ENCODE measurements at regions not wholly inside any gene's neighbourhood (a gene's known extent, or its start where the extent isn't known, plus 50 kb on each side); places are given as distances from the start of the nearest gene placed in this dataset.

DNA sequence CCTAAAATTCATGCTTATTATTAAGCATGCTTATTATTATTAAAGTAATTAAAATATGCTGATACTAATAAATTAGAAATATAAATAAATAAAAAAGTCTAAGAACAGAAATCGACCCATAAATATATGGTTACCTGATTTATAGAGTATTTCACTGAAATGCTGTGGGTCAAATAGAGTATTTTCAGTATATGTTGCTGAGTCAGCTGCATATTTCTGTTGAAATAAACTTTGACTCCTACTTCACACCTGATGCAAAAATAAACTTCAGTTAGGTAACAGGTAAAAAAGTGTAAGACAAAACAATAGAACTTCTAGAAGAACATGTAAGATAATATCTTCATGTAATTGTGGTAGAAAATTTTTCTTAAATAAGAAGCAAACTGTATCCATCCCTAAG lies 967.9 kb downstream of the TRHDE start:
- Histone ChIP-seq H3K27ac (no peak overlapping the region), H3K36me3 (no peaks in the 10 kb centered on the region), H3K9me3 (no peaks in the 10 kb centered on the region), H3K4me1 (no peaks in the 10 kb centered on the region), H3K27me3 (no peaks in the 10 kb centered on the region), H3K4me3 (no peak overlapping the region)
- ATAC-seq (no peak), DNase-seq (no peak)
- intact Hi-C loops (cut with DNase I), result no loop called here
- WGBS (ENCODE audit: insufficient coverage, low coverage, low lambda C conversion rate, missing lambda C conversion rate), result 59% methylated on average over 1 of the region's 1 CpG
- TF ChIP-seq, protein P1, sequence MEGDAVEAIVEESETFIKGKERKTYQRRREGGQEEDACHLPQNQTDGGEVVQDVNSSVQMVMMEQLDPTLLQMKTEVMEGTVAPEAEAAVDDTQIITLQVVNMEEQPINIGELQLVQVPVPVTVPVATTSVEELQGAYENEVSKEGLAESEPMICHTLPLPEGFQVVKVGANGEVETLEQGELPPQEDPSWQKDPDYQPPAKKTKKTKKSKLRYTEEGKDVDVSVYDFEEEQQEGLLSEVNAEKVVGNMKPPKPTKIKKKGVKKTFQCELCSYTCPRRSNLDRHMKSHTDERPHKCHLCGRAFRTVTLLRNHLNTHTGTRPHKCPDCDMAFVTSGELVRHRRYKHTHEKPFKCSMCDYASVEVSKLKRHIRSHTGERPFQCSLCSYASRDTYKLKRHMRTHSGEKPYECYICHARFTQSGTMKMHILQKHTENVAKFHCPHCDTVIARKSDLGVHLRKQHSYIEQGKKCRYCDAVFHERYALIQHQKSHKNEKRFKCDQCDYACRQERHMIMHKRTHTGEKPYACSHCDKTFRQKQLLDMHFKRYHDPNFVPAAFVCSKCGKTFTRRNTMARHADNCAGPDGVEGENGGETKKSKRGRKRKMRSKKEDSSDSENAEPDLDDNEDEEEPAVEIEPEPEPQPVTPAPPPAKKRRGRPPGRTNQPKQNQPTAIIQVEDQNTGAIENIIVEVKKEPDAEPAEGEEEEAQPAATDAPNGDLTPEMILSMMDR (IDR thresholded peaks at IDR 0.05), result no peak
- no peak for TF ChIP-seq POLR2A (IDR thresholded peaks at IDR 0.05)

DNA sequence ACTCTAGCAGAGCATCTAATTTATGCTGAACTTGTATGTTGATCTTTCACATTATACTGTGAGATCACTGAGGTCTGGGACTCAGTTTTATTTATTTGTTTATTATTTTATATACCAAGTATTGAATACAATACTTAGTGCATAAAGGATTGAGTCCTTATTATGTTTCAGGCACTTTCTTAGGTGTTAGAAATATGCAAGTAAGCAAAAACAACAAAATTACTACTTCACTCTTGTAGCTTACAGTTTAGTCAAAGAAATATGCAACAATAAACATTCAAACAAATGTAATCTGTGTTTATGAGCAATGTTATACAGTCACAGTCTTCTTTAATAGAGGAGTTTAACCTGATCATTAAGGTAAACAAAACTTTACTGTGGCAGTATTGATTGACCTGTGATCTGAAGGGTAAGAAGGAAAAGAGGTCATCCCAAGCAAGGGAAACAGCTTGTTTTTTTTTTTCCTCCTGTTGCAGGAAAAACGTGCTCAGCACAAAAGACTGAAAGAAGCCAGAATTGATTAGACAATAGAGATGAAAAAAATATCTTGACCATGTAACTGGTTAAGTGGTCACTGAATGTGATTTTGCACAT lies 990.7 kb downstream of the TRHDE start:
- TF ChIP-seq POLR2A (IDR thresholded peaks at IDR 0.05), result no peak
- TF ChIP-seq, protein P1 (IDR thresholded peaks at IDR 0.05), result no peak
- Histone ChIP-seq H3K36me3 (no peaks in the 10 kb centered on the region), H3K27me3 (no peaks in the 10 kb centered on the region), H3K4me3 (no peak overlapping the region), H3K4me1 (peaks cover 0 to 13% (median 6%) of the 10 kb centered on the region in 4 donors), H3K9me3 (no peaks in the 10 kb centered on the region), H3K27ac (no peak overlapping the region)
- ATAC-seq (peak; percentile 55 to 87 (median 82)), DNase-seq (no peak)
- intact Hi-C loops (cut with DNase I), result no loop called here
- whole genome bisulfite sequencing (ENCODE audit: insufficient coverage, low coverage, low lambda C conversion rate, missing lambda C conversion rate), result 0% methylated on average over 1 of the region's 1 CpG

DNA sequence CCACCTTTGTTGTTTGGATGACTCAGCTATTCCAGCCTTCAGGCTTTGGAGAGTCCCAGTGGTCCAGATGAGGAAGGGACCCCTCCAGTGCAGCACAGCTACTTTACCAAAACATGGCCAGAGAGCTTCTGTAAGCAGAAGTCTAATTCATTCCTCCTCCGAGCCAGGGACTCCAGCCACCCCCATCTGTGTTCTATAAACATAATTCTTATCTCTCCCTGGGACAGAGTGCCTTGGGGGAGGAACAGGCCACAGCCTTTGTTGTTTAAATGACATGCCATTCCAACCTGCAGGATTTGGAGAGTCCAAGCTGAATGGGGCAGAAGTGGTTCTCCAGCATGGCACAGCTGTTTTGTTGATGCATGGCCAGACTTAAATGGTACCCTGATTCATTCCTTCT lies 994.0 kb downstream of the TRHDE start:
- H3K4me3 ChIP-seq, result no peak overlapping the region
- no peaks in the 10 kb centered on the region for H3K27me3 ChIP-seq
- TF ChIP-seq, protein P1 (IDR thresholded peaks at IDR 0.05), result no peak
- no peak for TF ChIP-seq POLR2A (IDR thresholded peaks at IDR 0.05)
- peaks cover 0 to 13% (median 6%) of the 10 kb centered on the region in 4 donors for H3K4me1 ChIP-seq
- DNase-seq (no peak), ATAC-seq (peak in 1 of 4 donors; percentile 60)
- intact Hi-C loops (cut with DNase I), result no loop called here
- WGBS (ENCODE audit: insufficient coverage, low coverage, low lambda C conversion rate, missing lambda C conversion rate), result no CpG with 5 or more reads among the region's 1 CpG
- no peak overlapping the region for H3K27ac ChIP-seq
- no peaks in the 10 kb centered on the region for H3K9me3 ChIP-seq
- no peaks in the 10 kb centered on the region for H3K36me3 ChIP-seq

DNA sequence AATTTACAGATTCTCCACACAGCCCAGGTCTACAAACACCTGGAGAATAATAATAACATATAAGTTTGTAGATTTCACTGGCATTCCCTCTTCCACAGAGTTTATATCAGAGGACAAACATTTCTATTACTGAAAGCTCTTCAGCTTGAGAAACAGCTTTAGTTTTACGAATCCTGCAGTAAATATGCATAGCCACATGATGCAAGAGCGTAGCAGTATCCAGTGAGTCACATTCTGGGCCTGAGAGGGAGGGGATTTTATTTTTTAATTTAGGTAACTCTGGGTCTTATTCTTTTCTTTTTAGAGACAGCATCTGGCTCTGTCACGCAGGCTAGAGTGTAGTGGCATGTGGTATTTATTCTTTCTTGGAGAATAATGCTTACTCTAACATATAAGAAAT lies 1002.8 kb downstream of the TRHDE start:
- ATAC-seq, result no peak
- Histone ChIP-seq H3K4me1 (no peaks in the 10 kb centered on the region), H3K27ac (no peak overlapping the region), H3K9me3 (no peaks in the 10 kb centered on the region), H3K36me3 (no peaks in the 10 kb centered on the region), H3K27me3 (no peaks in the 10 kb centered on the region), H3K4me3 (no peak overlapping the region)
- DNase-seq, result no peak
- TF ChIP-seq, protein P1 (IDR thresholded peaks at IDR 0.05), result no peak
- no peak for TF ChIP-seq POLR2A (IDR thresholded peaks at IDR 0.05)
- intact Hi-C loops (cut with DNase I), result no loop called here
- 59% methylated on average over 3 of the region's 3 CpGs for WGBS (ENCODE audit: insufficient coverage, low coverage, low lambda C conversion rate, missing lambda C conversion rate)

DNA sequence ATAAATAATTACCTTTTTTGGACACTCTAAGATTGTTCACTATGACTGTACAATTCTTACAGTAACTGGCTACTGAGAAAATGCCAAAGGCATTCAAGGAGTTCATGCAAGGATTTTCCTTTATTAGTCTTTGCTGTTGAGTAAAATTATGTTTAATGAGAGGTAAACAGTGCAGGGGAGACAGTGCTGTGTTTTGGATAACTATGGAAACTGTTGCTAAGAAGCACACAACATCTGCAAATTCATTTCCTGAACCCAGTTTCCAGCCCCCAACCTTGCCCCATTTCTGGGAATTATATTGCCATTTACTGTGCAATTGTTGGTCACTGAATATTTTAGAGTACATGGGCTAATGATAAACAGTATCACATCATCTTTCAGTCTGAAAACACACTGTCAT lies 1005.8 kb downstream of the TRHDE start:
- Histone ChIP-seq H3K4me3 (no peak overlapping the region), H3K36me3 (no peaks in the 10 kb centered on the region), H3K4me1 (no peaks in the 10 kb centered on the region), H3K27ac (no peak overlapping the region), H3K27me3 (no peaks in the 10 kb centered on the region), H3K9me3 (no peaks in the 10 kb centered on the region)
- intact Hi-C loops (cut with DNase I), result no loop called here
- no peak for TF ChIP-seq POLR2A (IDR thresholded peaks at IDR 0.05)
- TF ChIP-seq, protein P1 (IDR thresholded peaks at IDR 0.05), result no peak
- no peak for ATAC-seq
- no peak for DNase-seq
